Transverse colon (tissue), 3 donors: ENCODE measurements at regions not wholly inside any gene's neighbourhood (a gene's known extent, or its start where the extent isn't known, plus 50 kb on each side); places are given as distances from the start of the nearest gene placed in this dataset.

ENCODE experiments used
- POLR2A ChIP-seq: fragments of 450-650 bp; IDR thresholded peaks from one replicate; pipeline ENCODE4 v1.6.1; 2016; ENCODE audit warnings: antibody characterized with exemption, mild to moderate bottlenecking, moderate library complexity
- TF ChIP-seq, protein P1 (sequence below), 5 experiments: fragments of 200-600 bp in 3 of 5; fragments of 450-650 bp in 2 of 5; sonication (generic) in 3 of 5; IDR thresholded peaks; 1 replicate in 2 of 5; 2 replicates in 3 of 5; pipeline ENCODE4 v1.5.1; 2016 to 2017; ENCODE audit warnings: antibody characterized with exemption in 5 of 5, inconsistent platforms in 3 of 5, mild to moderate bottlenecking in 2 of 5, moderate library complexity in 1 of 5

DNA sequence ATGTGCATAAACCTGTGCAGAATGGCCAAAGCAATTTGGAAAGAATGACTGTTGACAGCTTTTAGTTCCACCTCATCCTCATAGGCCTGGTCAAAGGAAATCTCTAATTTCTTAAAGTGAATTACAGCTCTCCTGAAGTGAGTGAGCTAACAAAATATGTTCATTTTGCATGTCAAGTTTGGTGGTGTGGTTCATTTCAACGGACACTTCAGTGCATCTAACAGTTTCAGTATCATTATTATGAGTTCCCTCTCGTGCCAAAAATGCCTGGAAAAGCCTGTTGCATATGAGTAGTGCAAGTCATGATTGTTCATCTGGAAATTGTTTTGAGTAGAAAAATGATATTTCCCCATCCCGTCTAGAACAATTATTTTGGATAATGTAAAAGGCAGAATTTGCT lies 53.2 kb upstream of the HMHB1 start:
- no peak for TF ChIP-seq POLR2A
- TF ChIP-seq, protein P1, sequence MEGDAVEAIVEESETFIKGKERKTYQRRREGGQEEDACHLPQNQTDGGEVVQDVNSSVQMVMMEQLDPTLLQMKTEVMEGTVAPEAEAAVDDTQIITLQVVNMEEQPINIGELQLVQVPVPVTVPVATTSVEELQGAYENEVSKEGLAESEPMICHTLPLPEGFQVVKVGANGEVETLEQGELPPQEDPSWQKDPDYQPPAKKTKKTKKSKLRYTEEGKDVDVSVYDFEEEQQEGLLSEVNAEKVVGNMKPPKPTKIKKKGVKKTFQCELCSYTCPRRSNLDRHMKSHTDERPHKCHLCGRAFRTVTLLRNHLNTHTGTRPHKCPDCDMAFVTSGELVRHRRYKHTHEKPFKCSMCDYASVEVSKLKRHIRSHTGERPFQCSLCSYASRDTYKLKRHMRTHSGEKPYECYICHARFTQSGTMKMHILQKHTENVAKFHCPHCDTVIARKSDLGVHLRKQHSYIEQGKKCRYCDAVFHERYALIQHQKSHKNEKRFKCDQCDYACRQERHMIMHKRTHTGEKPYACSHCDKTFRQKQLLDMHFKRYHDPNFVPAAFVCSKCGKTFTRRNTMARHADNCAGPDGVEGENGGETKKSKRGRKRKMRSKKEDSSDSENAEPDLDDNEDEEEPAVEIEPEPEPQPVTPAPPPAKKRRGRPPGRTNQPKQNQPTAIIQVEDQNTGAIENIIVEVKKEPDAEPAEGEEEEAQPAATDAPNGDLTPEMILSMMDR (IDR thresholded peaks at IDR 0.05), result no peak
